Left lung (tissue), 4 donors: ENCODE measurements at regions not wholly inside any gene's neighbourhood (a gene's known extent, or its start where the extent isn't known, plus 50 kb on each side); places are given as distances from the start of the nearest gene placed in this dataset.

Experiments used
- ATAC-seq: fragments of 200-7000 bp; cut with Tn5 transposase; one replicate; pipeline ENCODE4 v1.9.1; 2020; ENCODE audit warnings: moderate library complexity
- DNase-seq, 4 donors: peaks; one replicate each; pipeline ENCODE4 v3.0.0-alpha.2; 2013 to 2020
- H3K27ac ChIP-seq, 2 donors: fragments of 200-600 bp; sonication (generic) in 1 of 2; one replicate each; pipeline versions ENCODE4 v1.5.0 to v1.8.0; 2020 to 2021
- H3K27me3 ChIP-seq, 2 donors: fragments of 200-600 bp; sonication (generic) in 1 of 2; one replicate each; pipeline versions ENCODE4 v1.5.0 to v1.8.0; 2020 to 2021
- H3K36me3 ChIP-seq, 2 donors: fragments of 200-600 bp; sonication (generic) in 1 of 2; one replicate each; pipeline versions ENCODE4 v1.5.0 to v1.8.0; 2020 to 2021
- H3K4me1 ChIP-seq, 2 donors: fragments of 200-600 bp; one replicate each; pipeline ENCODE4 v1.8.0; 2021
- H3K4me3 ChIP-seq, 2 donors: fragments of 200-600 bp; sonication (generic) in 1 of 2; one replicate each; pipeline versions ENCODE4 v1.5.0 to v1.8.0; 2020 to 2021; ENCODE audit warnings: mild to moderate bottlenecking in 1 of 2
- H3K9me3 ChIP-seq, 2 donors: fragments of 200-600 bp; sonication (generic) in 1 of 2; one replicate each; pipeline versions ENCODE4 v1.5.0 to v1.8.0; 2020 to 2021
- intact Hi-C, 2 donors: fragments of 100-400 bp; cut with DNase I; formaldehyde crosslinking; loops; one replicate each; pipeline versions ENCODE4 v1.11.2 to v1.14.2; 2022
- TF ChIP-seq, protein P1 (sequence below), 2 donors: fragments of 200-600 bp; sonication (generic) in 1 of 2; IDR thresholded peaks; one replicate each; pipeline versions ENCODE4 v1.5.0 to v1.8.0; 2021; ENCODE audit warnings: antibody characterized with exemption in 2 of 2
- donor health status: DM: no; HTN: yes; CAD: no.
- donor health status: DM: no; HTN: no; CAD: no.

DNA sequence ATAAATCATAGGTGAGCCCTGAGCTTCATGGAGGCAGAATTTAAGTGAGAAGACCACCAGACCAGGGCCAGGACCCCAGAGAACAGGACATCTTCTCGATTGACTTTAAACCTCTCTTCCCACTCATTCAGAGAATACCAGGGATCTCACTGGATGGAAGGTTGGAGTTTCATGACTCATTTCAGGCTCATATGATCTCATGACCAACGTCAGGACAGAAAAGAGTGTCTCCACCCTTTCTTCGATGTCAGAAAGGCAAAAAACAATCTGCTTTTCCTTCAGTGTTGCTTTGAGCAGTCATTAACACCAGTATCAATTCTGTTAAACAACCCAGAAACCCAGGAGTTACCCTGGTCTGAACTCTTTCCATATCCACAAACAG is 361.0 kb downstream of the KLF12 start:
- TF ChIP-seq, protein P1, sequence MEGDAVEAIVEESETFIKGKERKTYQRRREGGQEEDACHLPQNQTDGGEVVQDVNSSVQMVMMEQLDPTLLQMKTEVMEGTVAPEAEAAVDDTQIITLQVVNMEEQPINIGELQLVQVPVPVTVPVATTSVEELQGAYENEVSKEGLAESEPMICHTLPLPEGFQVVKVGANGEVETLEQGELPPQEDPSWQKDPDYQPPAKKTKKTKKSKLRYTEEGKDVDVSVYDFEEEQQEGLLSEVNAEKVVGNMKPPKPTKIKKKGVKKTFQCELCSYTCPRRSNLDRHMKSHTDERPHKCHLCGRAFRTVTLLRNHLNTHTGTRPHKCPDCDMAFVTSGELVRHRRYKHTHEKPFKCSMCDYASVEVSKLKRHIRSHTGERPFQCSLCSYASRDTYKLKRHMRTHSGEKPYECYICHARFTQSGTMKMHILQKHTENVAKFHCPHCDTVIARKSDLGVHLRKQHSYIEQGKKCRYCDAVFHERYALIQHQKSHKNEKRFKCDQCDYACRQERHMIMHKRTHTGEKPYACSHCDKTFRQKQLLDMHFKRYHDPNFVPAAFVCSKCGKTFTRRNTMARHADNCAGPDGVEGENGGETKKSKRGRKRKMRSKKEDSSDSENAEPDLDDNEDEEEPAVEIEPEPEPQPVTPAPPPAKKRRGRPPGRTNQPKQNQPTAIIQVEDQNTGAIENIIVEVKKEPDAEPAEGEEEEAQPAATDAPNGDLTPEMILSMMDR (IDR thresholded peaks at IDR 0.05) = no peak
- Histone ChIP-seq H3K4me3 (no peak overlapping the region), H3K36me3 (no peaks in the 10 kb centered on the region), H3K27ac (no peak overlapping the region), H3K9me3 (no peaks in the 10 kb centered on the region), H3K27me3 (no peaks in the 10 kb centered on the region), H3K4me1 (no peaks in the 10 kb centered on the region)
- intact Hi-C loops = no loop called here
- no peak for ATAC-seq
- no peak for DNase-seq

DNA sequence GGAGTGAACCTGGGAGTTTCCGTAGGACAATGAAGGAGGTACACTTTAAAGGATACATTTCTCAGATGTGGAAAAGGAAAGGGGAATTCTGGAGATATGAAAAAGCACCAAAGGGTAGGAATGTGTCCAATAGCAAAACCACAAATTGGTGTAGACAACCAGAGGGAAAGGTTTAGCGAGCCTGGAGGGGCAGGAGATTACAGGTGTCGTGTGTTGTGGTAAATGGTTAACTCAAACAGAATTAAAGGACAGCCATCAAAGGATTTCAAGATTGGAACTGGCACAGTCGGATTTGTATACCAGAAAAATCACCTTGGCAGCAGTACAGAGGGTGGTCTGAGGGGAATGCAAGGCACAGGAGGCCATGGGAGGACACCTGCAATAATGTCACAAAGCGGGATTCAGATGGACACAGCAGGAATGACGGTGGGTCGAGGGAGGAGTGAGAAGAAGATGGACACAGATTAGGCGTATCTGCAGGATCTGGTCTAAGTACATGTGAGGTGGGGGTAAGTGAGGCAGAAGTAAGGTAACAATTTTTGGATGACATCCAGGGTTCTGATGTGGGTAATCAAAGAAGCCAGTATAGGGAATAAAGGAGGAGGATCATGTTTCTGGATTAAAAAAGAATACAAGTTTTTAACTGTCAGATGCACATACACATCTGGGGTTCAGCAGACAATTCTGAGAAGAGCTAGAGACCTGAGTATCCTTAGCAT is 361.6 kb downstream of the KLF12 start:
- Histone ChIP-seq H3K27me3 (no peaks in the 10 kb centered on the region), H3K36me3 (no peaks in the 10 kb centered on the region), H3K4me1 (no peaks in the 10 kb centered on the region), H3K4me3 (no peak overlapping the region), H3K27ac (no peak overlapping the region), H3K9me3 (no peaks in the 10 kb centered on the region)
- intact Hi-C loops = no loop called here
- no peak for ATAC-seq
- no peak for DNase-seq
- TF ChIP-seq, protein P1 (IDR thresholded peaks at IDR 0.05) = no peak

DNA sequence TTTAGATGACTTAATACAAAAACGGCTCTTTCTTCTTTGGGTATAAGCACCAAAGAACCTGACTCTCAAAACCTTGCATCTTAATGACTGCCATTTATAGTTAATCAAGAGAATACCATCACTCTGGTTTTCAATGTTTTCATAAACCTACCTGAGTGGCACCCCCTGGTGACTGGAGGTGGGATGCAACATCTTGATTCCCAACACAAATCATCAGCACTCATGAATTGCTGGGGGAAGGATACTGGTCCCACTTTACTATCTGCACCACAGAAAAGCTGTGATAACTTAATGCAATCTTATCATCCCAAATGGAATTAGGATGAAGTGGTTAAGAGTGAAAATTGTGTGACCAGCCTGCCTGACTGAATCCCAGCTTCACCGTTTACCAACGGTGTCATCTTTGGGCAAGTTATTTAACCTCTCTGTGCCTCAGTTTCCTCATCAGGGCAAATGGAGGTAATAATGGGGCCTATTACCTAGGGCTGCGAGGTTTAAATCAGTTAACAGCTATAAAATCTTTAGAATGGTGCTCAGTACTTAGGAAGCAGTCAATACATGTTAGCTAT is 366.4 kb downstream of the KLF12 start:
- Histone ChIP-seq H3K27me3 (no peaks in the 10 kb centered on the region), H3K27ac (peak overlapping the region in 1 of 2 donors; percentile 55), H3K4me1 (peaks cover 11 to 22% of the 10 kb centered on the region in 2 donors), H3K4me3 (no peak overlapping the region), H3K36me3 (no peaks in the 10 kb centered on the region), H3K9me3 (no peaks in the 10 kb centered on the region)
- TF ChIP-seq, protein P1 (IDR thresholded peaks at IDR 0.05) = no peak
- ATAC-seq (no peak), DNase-seq (no peak)
- intact Hi-C loops = no loop called here

GRCh38 chr13:73767191-73767741 is 366.9 kb downstream of the KLF12 start:
- H3K4me3 ChIP-seq = no peak overlapping the region
- no peaks in the 10 kb centered on the region for H3K27me3 ChIP-seq
- DNase-seq (no peak), ATAC-seq (no peak)
- H3K9me3 ChIP-seq = no peaks in the 10 kb centered on the region
- TF ChIP-seq, protein P1 (IDR thresholded peaks at IDR 0.05) = no peak
- H3K27ac ChIP-seq = peak overlapping the region in 1 of 2 donors; percentile 55
- intact Hi-C loops = no loop called here
- no peaks in the 10 kb centered on the region for H3K36me3 ChIP-seq
- peaks cover 11 to 22% of the 10 kb centered on the region in 2 donors for H3K4me1 ChIP-seq

- ATAC-seq (peak; percentile 69), DNase-seq (peak; percentile 62 to 92 (median 73))
- Histone ChIP-seq H3K27me3 (no peaks in the 10 kb centered on the region), H3K27ac (peak overlapping the region; percentile 55 to 59), H3K4me3 (no peak overlapping the region), H3K36me3 (no peaks in the 10 kb centered on the region), H3K9me3 (no peaks in the 10 kb centered on the region), H3K4me1 (peaks cover 11 to 22% of the 10 kb centered on the region in 2 donors)
- intact Hi-C loops = no loop called here
- TF ChIP-seq, protein P1 (IDR thresholded peaks at IDR 0.05) = no peak
These were observed 368.4 kb downstream of the KLF12 start for GRCh38 chr13:73765651-73766384.
